ENCODE measurements at regions not wholly inside any gene's neighbourhood (a gene's known extent, or its start where the extent isn't known, plus 50 kb on each side); places are given as distances from the start of the nearest gene placed in this dataset.
"Not testable (repeated sequence)": the region's sequence is repeated elsewhere in the genome, so short reads cannot be mapped to it uniquely, and the experiment has no call there.

DNA sequence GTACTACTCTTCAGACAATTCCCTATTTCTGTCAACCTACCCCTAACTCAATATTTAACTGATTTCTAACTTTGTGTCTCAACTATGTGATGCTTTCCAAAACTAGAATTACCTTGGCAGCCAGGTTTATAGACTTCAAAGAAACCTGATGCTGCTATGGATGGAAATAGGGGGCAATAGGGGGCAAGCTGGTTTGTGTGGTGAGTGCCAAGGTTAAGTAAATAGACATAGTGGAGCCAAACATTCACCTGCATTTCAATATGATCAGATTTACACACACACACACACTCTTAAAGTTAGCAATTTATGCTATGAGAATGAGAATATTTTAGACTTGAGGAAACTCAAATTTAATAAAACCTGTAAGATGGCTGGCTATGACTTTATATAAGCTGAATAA lies 784.6 kb downstream of the TTLL7 start:
- TF ChIP-seq, protein P1, sequence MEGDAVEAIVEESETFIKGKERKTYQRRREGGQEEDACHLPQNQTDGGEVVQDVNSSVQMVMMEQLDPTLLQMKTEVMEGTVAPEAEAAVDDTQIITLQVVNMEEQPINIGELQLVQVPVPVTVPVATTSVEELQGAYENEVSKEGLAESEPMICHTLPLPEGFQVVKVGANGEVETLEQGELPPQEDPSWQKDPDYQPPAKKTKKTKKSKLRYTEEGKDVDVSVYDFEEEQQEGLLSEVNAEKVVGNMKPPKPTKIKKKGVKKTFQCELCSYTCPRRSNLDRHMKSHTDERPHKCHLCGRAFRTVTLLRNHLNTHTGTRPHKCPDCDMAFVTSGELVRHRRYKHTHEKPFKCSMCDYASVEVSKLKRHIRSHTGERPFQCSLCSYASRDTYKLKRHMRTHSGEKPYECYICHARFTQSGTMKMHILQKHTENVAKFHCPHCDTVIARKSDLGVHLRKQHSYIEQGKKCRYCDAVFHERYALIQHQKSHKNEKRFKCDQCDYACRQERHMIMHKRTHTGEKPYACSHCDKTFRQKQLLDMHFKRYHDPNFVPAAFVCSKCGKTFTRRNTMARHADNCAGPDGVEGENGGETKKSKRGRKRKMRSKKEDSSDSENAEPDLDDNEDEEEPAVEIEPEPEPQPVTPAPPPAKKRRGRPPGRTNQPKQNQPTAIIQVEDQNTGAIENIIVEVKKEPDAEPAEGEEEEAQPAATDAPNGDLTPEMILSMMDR (IDR thresholded peaks at IDR 0.05; ENCODE audit: low read depth, low read length) = not testable (repeated sequence)
- not testable (repeated sequence) for TF ChIP-seq POLR2A (IDR thresholded peaks at IDR 0.05; ENCODE audit: extremely low read depth, insufficient read length)
- TF ChIP-seq, protein P2, sequence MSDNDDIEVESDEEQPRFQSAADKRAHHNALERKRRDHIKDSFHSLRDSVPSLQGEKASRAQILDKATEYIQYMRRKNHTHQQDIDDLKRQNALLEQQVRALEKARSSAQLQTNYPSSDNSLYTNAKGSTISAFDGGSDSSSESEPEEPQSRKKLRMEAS (IDR thresholded peaks at IDR 0.05; ENCODE audit: low read depth, low read length) = not testable (repeated sequence)

All from NB4 (cell line).